Lower leg skin (tissue), 3 donors: ENCODE measurements at regions not wholly inside any gene's neighbourhood (a gene's known extent, or its start where the extent isn't known, plus 50 kb on each side); places are given as distances from the start of the nearest gene placed in this dataset.

Experiments
- CTCF ChIP-seq, 3 donors: fragments of 450-650 bp; IDR thresholded peaks; one replicate each; pipeline ENCODE4 v1.5.1; 2016; ENCODE audit warnings: antibody characterized with exemption in 3 of 3, mild to moderate bottlenecking in 3 of 3, moderate library complexity in 2 of 3
- POLR2A ChIP-seq, 2 donors: fragments of 450-650 bp; IDR thresholded peaks; one replicate each; pipeline ENCODE4 v1.6.1; 2016 to 2017; ENCODE audit warnings: antibody characterized with exemption in 2 of 2, mild to moderate bottlenecking in 1 of 2, moderate library complexity in 1 of 2

GRCh38 chr13:88675347-88675996 is 1004.3 kb downstream of the SLITRK5 start:
- no peak for TF ChIP-seq POLR2A (IDR thresholded peaks at IDR 0.05)
- TF ChIP-seq CTCF (IDR thresholded peaks at IDR 0.05), result no peak
